ENCODE measurements at regions not wholly inside any gene's neighbourhood (a gene's known extent, or its start where the extent isn't known, plus 50 kb on each side); places are given as distances from the start of the nearest gene placed in this dataset.
"Not testable (repeated sequence)": the region's sequence is repeated elsewhere in the genome, so short reads cannot be mapped to it uniquely, and the experiment has no call there.

DNA sequence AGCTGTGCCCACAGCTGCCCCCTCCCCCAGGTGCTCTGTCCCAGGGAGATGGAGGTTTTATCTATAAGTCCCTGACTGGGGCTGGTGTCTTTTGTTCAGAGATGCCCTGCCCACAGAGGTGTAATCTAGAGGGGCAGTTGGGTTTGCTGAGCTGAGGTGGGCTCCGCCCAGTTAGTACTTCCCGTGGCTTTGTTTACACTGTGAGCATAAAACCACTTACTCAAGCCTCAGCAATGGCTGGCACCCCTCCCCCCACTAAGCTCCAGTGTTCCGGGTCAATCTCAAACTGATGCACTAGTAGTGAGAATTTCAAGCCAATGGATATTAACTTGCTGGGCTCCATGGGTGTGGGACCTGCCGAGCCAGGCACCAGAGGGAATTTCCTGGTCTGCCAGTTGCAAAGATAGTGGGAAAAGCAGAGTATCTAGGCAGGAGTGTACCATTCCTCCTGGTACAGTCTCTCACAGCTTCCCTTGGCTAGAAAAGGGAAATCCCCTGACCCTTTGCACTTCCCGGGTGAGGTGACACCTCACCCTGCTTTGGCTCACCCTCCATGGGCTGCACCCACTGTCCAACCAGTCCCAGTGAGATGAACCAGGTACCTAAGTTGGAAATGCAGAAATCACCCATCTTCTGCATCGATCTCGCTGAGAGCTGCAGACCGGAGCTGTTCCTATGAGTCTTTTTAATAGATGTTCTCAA is 509.6 kb downstream of the TMEM38B start:
- not testable (repeated sequence) for H3K4me1 Mint-ChIP-seq; H3K4me1 ChIP-seq (ENCODE audit: control insufficient read depth, insufficient read depth, low read length, poor library complexity, severe bottlenecking); H3K27ac ChIP-seq (ENCODE audit: insufficient read depth, low read length, poor library complexity, severe bottlenecking); H3K36me3 ChIP-seq (ENCODE audit: control insufficient read depth, insufficient read depth, low read length); H3K36me3 Mint-ChIP-seq; H3K4me3 Mint-ChIP-seq; H3K27me3 Mint-ChIP-seq; H3K27me3 ChIP-seq (ENCODE audit: control insufficient read depth, insufficient read depth, low read length); H3K27ac Mint-ChIP-seq; ATAC-seq (ENCODE audit: low read depth in 2 of 2); H3K4me3 ChIP-seq (ENCODE audit: low read depth, low read length); DNase-seq; H3K9me3 ChIP-seq (ENCODE audit: control insufficient read depth in 2 of 2, low read length in 2 of 2)
- peaks cover 4 to 47% (median 12%) of the 10 kb centered on the region in 7 donors for H3K9me3 Mint-ChIP-seq

DNA sequence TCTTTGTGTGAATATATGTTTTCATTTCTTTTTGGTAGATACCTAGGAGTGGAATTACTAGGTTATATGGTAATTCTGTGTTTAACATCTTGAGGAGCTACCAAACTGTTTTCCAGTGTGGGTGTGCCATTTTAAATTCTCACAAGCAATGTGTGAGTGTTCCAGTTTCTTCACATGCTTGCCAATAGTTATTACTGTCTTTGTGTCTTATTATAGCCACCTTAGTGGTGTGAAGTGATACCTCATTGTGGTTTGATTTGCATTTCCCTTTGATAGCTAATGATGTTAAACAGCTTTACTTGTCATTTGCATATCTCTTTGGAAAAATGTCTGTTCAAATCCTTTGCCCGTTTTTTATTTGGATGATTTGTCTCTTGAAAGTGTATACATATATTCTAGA is 513.0 kb downstream of the TMEM38B start:
- Mint-ChIP-seq H3K4me1 (no peaks in the 10 kb centered on the region), H3K4me3 (no peak overlapping the region), H3K27me3 (no peaks in the 10 kb centered on the region), H3K27ac (no peak overlapping the region), H3K9me3 (peaks cover 0 to 31% (median 13%) of the 10 kb centered on the region in 7 donors), H3K36me3 (peaks cover 4% of the 10 kb centered on the region)
- H3K36me3 ChIP-seq (ENCODE audit: control insufficient read depth, insufficient read depth, low read length) = no peaks in the 10 kb centered on the region
- ATAC-seq (ENCODE audit: low read depth in 2 of 2) (no peak), DNase-seq (no peak)
- H3K4me1 ChIP-seq (ENCODE audit: control insufficient read depth, insufficient read depth, low read length, poor library complexity, severe bottlenecking) = no peaks in the 10 kb centered on the region
- no peak overlapping the region for H3K27ac ChIP-seq (ENCODE audit: insufficient read depth, low read length, poor library complexity, severe bottlenecking)
- H3K4me3 ChIP-seq (ENCODE audit: low read depth, low read length) = no peak overlapping the region
- H3K9me3 ChIP-seq (ENCODE audit: control insufficient read depth in 2 of 2, low read length in 2 of 2) = no peaks in the 10 kb centered on the region
- H3K27me3 ChIP-seq (ENCODE audit: control insufficient read depth, insufficient read depth, low read length) = no peaks in the 10 kb centered on the region

DNA sequence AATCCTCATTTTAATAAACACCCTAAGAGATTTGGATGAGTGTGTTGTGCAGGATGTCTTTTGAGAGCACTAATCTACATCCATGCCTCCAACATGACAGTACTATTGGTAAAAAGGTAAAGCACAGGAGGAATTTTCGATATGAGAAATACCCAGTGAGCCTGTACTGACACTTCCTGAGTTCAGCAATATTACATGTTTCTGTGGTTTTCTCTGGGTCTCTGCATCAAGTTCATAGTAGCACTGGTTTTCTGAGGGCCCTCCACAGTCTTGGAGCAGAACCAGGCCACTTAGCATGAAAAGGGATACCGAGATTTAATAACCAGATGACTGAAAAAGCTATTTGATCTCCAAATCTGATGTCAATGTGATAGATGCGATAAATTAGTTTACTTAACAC is 524.1 kb downstream of the TMEM38B start:
- no peak for ATAC-seq (ENCODE audit: low read depth in 2 of 2)
- H3K27me3 ChIP-seq (ENCODE audit: control insufficient read depth, insufficient read depth, low read length) = no peaks in the 10 kb centered on the region
- Mint-ChIP-seq H3K27ac (no peak overlapping the region), H3K4me1 (no peaks in the 10 kb centered on the region), H3K27me3 (no peaks in the 10 kb centered on the region), H3K4me3 (no peak overlapping the region), H3K36me3 (no peaks in the 10 kb centered on the region), H3K9me3 (peaks cover 1 to 9% (median 5%) of the 10 kb centered on the region in 7 donors)
- H3K4me1 ChIP-seq (ENCODE audit: control insufficient read depth, insufficient read depth, low read length, poor library complexity, severe bottlenecking) = no peaks in the 10 kb centered on the region
- no peaks in the 10 kb centered on the region for H3K9me3 ChIP-seq (ENCODE audit: control insufficient read depth in 2 of 2, low read length in 2 of 2)
- H3K36me3 ChIP-seq (ENCODE audit: control insufficient read depth, insufficient read depth, low read length) = no peaks in the 10 kb centered on the region
- no peak for DNase-seq
- H3K27ac ChIP-seq (ENCODE audit: insufficient read depth, low read length, poor library complexity, severe bottlenecking) = no peak overlapping the region
- H3K4me3 ChIP-seq (ENCODE audit: low read depth, low read length) = no peak overlapping the region

DNA sequence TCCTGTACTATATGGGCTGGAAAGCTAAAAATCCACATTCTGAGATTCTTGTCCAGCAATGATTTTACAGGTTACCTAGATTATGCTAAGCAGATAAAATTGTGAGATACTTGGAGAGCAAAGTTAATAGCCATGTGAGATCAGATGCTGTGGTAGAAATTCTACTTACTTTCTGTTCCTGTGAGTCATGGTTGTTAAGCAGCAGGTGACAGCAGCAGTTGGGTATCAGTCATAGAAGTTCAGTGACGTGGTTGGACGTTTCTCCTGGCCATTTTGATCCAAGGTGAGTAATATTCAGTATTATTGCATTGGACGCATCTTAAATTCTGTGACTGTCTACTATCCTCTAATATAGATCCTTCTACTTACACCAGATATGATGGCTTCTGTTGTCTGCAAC is 524.5 kb downstream of the TMEM38B start:
- H3K27ac ChIP-seq (ENCODE audit: insufficient read depth, low read length, poor library complexity, severe bottlenecking) = no peak overlapping the region
- no peaks in the 10 kb centered on the region for H3K36me3 Mint-ChIP-seq
- no peak for ATAC-seq (ENCODE audit: low read depth in 2 of 2)
- no peak overlapping the region for H3K4me3 ChIP-seq (ENCODE audit: low read depth, low read length)
- no peaks in the 10 kb centered on the region for H3K9me3 ChIP-seq (ENCODE audit: control insufficient read depth in 2 of 2, low read length in 2 of 2)
- no peak for DNase-seq
- H3K4me1 ChIP-seq (ENCODE audit: control insufficient read depth, insufficient read depth, low read length, poor library complexity, severe bottlenecking) = no peaks in the 10 kb centered on the region
- H3K27ac Mint-ChIP-seq = no peak overlapping the region
- no peak overlapping the region for H3K4me3 Mint-ChIP-seq
- H3K9me3 Mint-ChIP-seq = peaks cover 2 to 12% (median 5%) of the 10 kb centered on the region in 7 donors
- H3K4me1 Mint-ChIP-seq = no peaks in the 10 kb centered on the region
- no peaks in the 10 kb centered on the region for H3K36me3 ChIP-seq (ENCODE audit: control insufficient read depth, insufficient read depth, low read length)
- no peaks in the 10 kb centered on the region for H3K27me3 Mint-ChIP-seq
- H3K27me3 ChIP-seq (ENCODE audit: control insufficient read depth, insufficient read depth, low read length) = no peaks in the 10 kb centered on the region

DNA sequence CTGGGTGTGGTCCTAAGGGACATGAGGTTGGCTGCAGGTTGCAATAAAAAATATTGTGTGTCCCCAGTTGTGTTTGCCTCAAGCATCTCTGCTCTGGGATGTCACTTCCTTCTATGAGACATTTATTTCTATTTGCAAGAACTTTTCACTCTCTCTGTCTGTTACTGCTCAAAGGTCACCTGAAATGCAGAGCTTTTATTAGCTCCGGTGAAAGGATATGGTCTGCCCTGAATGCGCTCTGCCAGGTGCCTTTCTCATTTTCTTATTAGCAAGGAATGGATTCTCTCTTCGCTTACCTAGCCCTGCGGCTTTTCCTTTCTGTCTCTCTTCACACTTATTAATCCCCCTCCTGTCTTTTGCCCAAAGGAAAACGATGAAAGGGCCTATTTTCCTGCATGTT is 526.1 kb downstream of the TMEM38B start:
- no peak overlapping the region for H3K4me3 ChIP-seq (ENCODE audit: low read depth, low read length)
- H3K9me3 Mint-ChIP-seq = peaks cover 3 to 23% (median 8%) of the 10 kb centered on the region in 7 donors
- H3K4me1 Mint-ChIP-seq = no peaks in the 10 kb centered on the region
- H3K27ac ChIP-seq (ENCODE audit: insufficient read depth, low read length, poor library complexity, severe bottlenecking) = no peak overlapping the region
- no peaks in the 10 kb centered on the region for H3K9me3 ChIP-seq (ENCODE audit: control insufficient read depth in 2 of 2, low read length in 2 of 2)
- no peaks in the 10 kb centered on the region for H3K27me3 Mint-ChIP-seq
- H3K4me1 ChIP-seq (ENCODE audit: control insufficient read depth, insufficient read depth, low read length, poor library complexity, severe bottlenecking) = no peaks in the 10 kb centered on the region
- no peaks in the 10 kb centered on the region for H3K36me3 ChIP-seq (ENCODE audit: control insufficient read depth, insufficient read depth, low read length)
- H3K4me3 Mint-ChIP-seq = no peak overlapping the region
- DNase-seq (no peak), ATAC-seq (ENCODE audit: low read depth in 2 of 2) (no peak)
- no peaks in the 10 kb centered on the region for H3K36me3 Mint-ChIP-seq
- H3K27me3 ChIP-seq (ENCODE audit: control insufficient read depth, insufficient read depth, low read length) = no peaks in the 10 kb centered on the region
- H3K27ac Mint-ChIP-seq = no peak overlapping the region

DNA sequence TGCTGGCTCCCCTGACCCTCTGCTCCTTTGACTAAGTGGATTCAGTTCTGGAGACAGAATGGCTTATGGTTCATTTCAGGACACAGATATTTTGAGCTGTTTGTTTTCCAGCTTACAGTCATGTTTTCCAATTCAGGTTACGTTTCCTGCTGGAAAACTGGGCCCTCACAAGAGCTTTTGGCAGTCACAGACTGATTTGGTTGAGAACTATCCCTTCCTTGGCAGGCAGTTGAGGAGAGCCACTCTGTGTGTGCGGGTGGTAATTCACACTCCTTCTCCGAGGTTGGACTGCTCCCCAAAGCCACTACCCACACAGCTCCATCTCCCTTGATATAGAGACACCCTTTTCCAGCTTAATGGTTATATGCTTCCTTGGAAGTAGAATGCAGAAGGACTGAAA is 534.5 kb downstream of the TMEM38B start:
- no peaks in the 10 kb centered on the region for H3K27me3 Mint-ChIP-seq
- no peaks in the 10 kb centered on the region for H3K36me3 Mint-ChIP-seq
- H3K4me3 Mint-ChIP-seq = no peak overlapping the region
- peaks cover 5 to 37% (median 10%) of the 10 kb centered on the region in 7 donors for H3K9me3 Mint-ChIP-seq
- no peak for ATAC-seq (ENCODE audit: low read depth in 2 of 2)
- no peaks in the 10 kb centered on the region for H3K4me1 Mint-ChIP-seq
- Histone ChIP-seq H3K36me3 (ENCODE audit: control insufficient read depth, insufficient read depth, low read length) (no peaks in the 10 kb centered on the region), H3K9me3 (ENCODE audit: control insufficient read depth in 2 of 2, low read length in 2 of 2) (peaks cover 0 to 7% of the 10 kb centered on the region in 2 experiments), H3K27ac (ENCODE audit: insufficient read depth, low read length, poor library complexity, severe bottlenecking) (no peak overlapping the region), H3K4me3 (ENCODE audit: low read depth, low read length) (no peak overlapping the region), H3K4me1 (ENCODE audit: control insufficient read depth, insufficient read depth, low read length, poor library complexity, severe bottlenecking) (no peaks in the 10 kb centered on the region), H3K27me3 (ENCODE audit: control insufficient read depth, insufficient read depth, low read length) (no peaks in the 10 kb centered on the region)
- no peak overlapping the region for H3K27ac Mint-ChIP-seq
- DNase-seq = no peak

DNA sequence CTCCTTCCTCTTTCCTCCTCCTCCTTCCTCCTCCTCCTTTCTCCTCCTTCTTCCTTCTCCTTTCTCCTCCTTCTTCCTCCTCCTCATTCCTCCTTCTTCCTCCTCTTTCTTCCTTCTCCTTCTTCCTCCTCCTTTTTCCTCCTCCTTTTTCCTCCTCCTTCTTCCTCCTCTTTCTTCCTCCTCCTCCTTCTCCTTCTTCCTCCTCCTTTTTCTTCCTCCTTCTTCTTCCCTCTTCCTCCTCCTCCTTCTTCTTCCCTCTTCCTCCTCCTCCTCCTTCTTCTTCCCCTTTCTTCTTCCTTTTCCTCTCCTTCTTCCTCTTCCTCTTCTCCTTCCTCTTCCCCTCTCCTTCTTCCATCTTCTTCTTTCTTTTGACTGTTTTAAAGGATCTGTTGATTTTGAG is 538.8 kb downstream of the TMEM38B start:
- no peak for DNase-seq
- no peak overlapping the region for H3K4me3 ChIP-seq (ENCODE audit: low read depth, low read length)
- Mint-ChIP-seq H3K4me3 (no peak overlapping the region), H3K9me3 (peaks cover 1 to 23% (median 7%) of the 10 kb centered on the region in 7 donors), H3K27ac (no peak overlapping the region), H3K4me1 (no peaks in the 10 kb centered on the region), H3K27me3 (no peaks in the 10 kb centered on the region), H3K36me3 (no peaks in the 10 kb centered on the region)
- H3K27ac ChIP-seq (ENCODE audit: insufficient read depth, low read length, poor library complexity, severe bottlenecking) = no peak overlapping the region
- H3K4me1 ChIP-seq (ENCODE audit: control insufficient read depth, insufficient read depth, low read length, poor library complexity, severe bottlenecking) = no peaks in the 10 kb centered on the region
- H3K27me3 ChIP-seq (ENCODE audit: control insufficient read depth, insufficient read depth, low read length) = no peaks in the 10 kb centered on the region
- no peaks in the 10 kb centered on the region for H3K36me3 ChIP-seq (ENCODE audit: control insufficient read depth, insufficient read depth, low read length)
- ATAC-seq (ENCODE audit: low read depth in 2 of 2) = no peak
- H3K9me3 ChIP-seq (ENCODE audit: control insufficient read depth in 2 of 2, low read length in 2 of 2) = peaks cover 0 to 7% of the 10 kb centered on the region in 2 experiments

DNA sequence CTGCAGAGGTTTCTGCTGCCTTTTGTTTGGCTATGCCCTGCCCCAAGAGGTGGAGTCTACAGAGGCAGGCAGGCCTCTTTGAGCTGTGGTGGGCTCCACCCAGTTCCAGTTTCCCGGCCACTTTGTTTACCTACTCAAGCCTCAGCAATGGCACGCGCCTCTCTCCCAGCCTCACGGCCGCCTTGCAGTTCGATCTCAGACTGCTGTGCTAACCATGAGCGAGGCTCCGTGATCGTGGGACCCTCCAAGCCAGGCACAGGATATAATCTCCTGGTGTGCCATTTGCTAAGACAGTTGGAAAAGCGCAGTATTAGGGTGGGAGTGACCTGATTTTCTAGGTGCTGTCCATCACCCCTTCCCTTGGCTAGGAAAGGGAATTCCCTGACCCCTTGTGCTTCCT is 566.6 kb downstream of the TMEM38B start:
- H3K4me3 ChIP-seq (ENCODE audit: low read depth, low read length); H3K27ac ChIP-seq (ENCODE audit: insufficient read depth, low read length, poor library complexity, severe bottlenecking); H3K27me3 Mint-ChIP-seq; H3K4me3 Mint-ChIP-seq; H3K36me3 ChIP-seq (ENCODE audit: control insufficient read depth, insufficient read depth, low read length); H3K27me3 ChIP-seq (ENCODE audit: control insufficient read depth, insufficient read depth, low read length); ATAC-seq (ENCODE audit: low read depth in 2 of 2); H3K4me1 Mint-ChIP-seq; H3K9me3 ChIP-seq (ENCODE audit: control insufficient read depth in 2 of 2, low read length in 2 of 2); H3K27ac Mint-ChIP-seq; H3K36me3 Mint-ChIP-seq; H3K4me1 ChIP-seq (ENCODE audit: control insufficient read depth, insufficient read depth, low read length, poor library complexity, severe bottlenecking); DNase-seq: not testable (repeated sequence)
- peaks cover 0 to 26% (median 7%) of the 10 kb centered on the region in 7 donors for H3K9me3 Mint-ChIP-seq
